Gastrocnemius medialis (tissue), 4 donors: ENCODE measurements at regions not wholly inside any gene's neighbourhood (a gene's known extent, or its start where the extent isn't known, plus 50 kb on each side); places are given as distances from the start of the nearest gene placed in this dataset.

Experiments
- CTCF ChIP-seq, 5 experiments: fragments of 450-650 bp in 3 of 5; fragments of 200-600 bp in 2 of 5; sonication (generic) in 2 of 5; IDR thresholded peaks in 4 of 5; conservative IDR thresholded peaks in 1 of 5; 1 replicate in 4 of 5; 2 replicates in 1 of 5; pipeline ENCODE4 v1.5.1; 2016 to 2019; ENCODE audit warnings: antibody characterized with exemption in 5 of 5, mild to moderate bottlenecking in 3 of 5, moderate library complexity in 3 of 5
- POLR2A ChIP-seq, 2 donors: fragments of 450-650 bp; IDR thresholded peaks; one replicate each; pipeline ENCODE4 v1.6.1; 2017; ENCODE audit warnings: antibody characterized with exemption in 2 of 2, mild to moderate bottlenecking in 2 of 2, moderate library complexity in 2 of 2

- no peak for TF ChIP-seq CTCF (IDR thresholded peaks at IDR 0.05 in 4 of 5, conservative IDR thresholded peaks at IDR 0.05 in 1 of 5)
- no peak for TF ChIP-seq POLR2A (IDR thresholded peaks at IDR 0.05)
Observed at GRCh38 chr10:77712207-77712606, 74.6 kb upstream of the KCNMA1 start.
